ENCODE measurements at regions not wholly inside any gene's neighbourhood (a gene's known extent, or its start where the extent isn't known, plus 50 kb on each side); places are given as distances from the start of the nearest gene placed in this dataset.

DNA sequence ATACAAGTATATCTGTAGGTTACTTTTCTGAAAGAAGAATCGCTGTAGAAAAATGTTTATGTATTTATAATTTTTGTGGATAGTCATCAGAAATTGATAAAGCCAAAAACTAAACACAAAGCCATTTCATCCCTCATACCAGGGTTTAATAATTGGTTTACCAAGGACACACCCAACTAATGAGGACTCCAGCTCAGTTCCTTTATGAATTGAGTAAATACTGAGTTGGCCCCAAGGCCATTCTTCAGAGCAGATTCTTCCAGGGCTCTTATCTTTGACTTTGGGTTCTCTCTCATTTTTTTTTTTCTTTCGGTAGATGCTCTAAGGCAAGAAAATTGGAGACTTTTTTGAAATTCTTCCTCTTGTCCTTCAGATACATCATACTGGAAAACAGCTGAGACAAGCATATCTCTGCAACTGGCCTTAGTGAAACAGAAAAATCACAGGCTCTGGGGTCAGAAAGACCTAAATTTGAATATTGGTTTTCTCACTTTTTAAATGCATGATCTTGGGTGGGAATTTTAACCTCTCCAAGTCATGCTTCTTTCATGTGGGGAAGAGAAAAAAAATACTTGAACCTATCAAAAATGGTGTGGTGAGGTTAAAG is 401.8 kb downstream of the ARHGEF28 start:
- DNase-seq, result no peak

DNA sequence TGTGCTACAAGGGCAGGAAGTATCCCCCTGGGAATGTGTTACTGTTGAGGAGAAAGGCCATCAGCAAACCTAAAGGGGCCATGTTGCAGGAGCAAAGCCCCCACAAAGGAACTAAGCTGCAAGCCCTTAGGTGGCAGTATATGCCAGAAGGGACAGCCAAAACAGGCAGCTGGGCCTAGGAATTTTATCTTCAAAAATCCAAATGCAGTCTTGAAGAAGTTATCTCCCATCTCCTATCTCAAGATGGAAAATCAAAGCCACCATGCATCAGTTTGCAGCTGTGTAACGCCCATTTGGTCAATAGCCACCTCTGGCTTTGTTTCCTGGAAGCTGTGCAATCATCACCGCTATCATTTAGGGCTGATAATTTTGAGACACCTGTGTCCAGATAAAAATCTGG is 400.3 kb downstream of the ARHGEF28 start:
- DNase-seq, result no peak

DNA sequence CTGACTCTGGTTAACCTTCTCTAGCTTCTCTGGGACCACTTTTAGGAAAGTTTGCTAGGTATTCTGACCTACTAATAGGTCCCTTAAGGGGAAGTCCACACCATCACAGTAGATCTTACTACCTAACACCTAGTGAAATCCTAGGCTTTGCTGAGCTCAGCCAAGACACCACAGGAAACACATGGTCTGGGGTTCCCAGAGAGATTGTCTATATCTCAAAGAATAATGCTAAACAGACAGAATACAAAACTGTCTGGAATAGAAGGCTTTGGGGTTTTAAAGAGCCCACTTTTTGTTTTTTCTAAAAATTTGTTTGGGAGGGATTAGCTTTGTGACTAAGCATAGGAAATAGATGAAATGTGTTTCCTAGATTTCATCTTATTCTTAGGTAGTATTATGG is 395.1 kb downstream of the ARHGEF28 start:
- no peak for DNase-seq

DNA sequence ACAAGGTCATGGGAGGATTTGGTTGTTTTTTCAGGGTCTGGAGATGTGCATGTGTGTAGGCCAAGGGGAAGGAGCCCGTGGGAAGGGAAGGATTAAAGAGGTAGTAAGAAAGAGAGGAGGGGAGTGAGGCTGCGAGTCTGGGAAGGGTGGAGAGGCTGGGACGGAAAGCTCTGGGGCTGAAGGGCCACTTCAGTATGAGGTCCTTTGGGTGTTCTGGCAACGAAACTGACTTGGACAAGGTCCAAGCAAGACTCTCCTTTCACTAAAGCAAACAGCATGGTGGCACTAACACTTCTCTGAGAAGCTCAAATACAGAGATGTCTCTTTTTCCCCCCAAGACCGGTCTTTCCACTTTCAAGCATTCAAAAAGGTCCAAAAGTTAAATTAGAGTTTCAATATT is 394.5 kb downstream of the ARHGEF28 start:
- DNase-seq, result no peak

DNA sequence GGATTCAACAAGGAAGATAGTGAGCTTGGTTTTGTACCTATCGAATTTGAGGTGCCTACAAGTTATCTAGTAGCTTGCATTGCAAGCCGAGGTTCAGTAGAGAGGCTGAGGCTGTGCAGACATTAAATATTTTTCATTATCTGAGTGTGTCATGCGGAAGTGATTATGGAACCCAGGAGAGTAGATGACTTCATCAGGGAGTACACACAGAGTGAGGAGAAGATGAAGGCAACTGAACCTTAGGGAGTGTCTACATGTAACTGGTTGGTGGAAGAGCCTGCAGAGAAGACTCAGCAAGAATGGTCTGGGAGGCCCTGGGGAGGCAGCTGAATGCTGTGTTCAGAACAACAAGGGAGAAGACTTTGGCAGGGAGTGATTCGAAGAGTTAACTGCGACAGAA is 393.9 kb downstream of the ARHGEF28 start:
- no peak for DNase-seq

DNA sequence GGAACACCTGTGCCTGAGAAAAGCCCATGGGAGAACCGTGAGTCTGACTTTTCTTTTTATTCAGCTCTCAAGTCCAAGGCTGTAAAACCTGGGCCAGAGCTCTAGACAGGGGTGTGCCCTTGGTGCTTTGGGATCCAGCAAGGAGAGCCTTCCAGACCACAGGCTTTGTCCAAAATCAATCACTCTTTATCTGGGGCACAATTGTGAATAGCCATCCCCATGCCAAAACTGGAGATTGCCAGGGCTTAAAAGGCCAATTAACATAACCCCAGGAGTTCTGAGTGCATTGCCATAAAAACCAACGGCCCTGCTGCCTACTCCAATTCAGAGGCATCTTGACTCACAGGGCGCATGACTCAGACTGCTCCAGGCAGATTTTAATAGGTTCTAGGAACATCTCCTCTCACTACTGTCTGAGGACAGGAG is 391.8 kb downstream of the ARHGEF28 start:
- no peak for DNase-seq

DNA sequence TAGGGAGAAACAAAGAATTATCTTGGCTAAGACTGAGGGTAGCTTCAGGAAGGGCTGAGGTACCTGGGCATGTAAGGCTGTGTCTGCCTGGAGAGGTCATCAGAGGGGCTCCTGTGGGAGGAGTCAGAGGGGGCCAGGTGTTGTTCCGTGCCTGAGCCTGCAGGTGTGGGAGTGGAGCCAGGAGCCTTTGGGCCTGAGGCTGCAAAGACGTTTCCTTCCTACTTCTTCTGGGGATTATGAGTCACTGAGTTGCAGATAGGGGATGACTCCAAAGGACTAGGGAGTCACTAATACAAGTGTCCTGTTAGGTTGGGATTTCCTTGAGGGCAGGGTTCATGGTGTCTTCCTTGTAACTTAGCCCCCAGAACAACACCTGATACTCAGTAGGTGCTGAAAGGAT is 391.1 kb downstream of the ARHGEF28 start:
- DNase-seq, result no peak

DNA sequence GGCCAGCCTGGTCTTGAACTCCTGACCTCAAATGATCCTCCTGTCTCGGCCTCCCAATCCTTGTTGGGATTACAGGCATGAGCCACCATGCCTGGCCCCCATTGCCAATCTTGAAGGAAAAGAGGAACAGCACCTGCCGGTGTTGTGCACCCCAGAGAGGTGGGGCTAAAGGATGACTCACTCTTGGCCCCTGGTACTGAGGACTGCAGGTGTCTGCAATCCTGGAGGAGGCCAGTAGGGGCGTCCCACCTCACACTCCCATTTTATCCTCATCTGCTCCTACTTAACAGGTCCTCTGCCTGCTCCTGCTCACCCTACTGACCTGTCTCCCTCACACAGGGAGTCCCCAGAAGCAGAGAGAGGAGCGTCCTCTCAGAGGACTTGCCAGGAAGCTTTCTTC is 390.4 kb downstream of the ARHGEF28 start:
- DNase-seq, result no peak

DNA sequence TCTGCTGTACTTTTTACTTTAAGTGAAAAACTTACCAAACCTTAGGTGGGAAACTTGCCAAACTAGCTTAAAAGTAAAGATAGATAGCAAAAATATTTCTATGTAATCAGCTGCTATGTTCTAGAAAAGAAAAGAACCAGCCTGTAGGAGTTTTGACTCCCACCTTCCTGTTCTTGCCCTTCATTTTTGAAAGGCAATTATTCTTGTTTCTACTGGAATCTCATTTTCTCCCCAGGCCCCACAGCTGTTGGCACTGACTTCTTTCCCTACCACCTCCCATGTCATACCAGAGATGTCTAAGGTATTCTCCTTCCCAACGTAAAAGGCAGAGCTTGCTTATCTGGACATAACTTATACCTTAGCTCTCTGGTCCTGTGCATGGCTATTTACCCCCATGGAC is 389.7 kb downstream of the ARHGEF28 start:
- DNase-seq, result no peak

DNA sequence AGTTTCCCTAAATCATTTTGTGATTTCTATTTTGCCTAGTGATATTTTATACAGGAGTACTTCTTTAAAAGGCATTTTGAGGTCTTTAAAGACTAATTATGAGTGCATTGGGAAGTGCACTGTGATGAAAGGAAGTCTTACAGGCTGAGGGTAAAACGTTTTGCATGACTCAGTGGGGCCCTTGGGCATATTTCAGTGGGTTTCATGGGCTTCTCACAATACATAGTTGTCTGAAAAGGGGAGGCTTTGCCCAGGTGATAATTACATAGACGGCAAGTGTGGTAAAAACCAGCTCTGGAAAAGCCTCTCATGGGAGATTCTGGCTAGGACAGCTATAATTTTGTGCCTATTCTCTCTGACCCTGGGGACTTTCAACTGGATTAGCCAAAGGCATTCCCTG is 387.2 kb downstream of the ARHGEF28 start:
- DNase-seq, result no peak

DNA sequence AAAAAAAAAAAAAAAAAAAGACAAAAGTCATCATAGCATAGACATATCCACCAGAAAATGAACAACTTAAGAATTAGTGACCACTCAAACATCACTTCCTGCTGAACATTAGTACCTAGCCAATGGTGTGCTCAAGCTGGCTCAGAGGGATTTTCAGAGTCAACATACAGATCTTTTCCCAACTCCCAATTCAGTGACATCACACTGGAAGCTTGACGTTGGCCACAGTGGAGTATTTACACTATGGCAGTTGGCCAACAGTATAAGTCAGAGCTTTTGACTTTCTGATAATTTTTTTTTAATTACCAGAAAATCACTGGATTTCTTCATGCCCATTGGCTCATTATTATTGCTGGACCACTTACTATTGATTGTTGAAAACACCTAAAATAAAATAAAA is 383.5 kb downstream of the ARHGEF28 start:
- no peak for DNase-seq

DNA sequence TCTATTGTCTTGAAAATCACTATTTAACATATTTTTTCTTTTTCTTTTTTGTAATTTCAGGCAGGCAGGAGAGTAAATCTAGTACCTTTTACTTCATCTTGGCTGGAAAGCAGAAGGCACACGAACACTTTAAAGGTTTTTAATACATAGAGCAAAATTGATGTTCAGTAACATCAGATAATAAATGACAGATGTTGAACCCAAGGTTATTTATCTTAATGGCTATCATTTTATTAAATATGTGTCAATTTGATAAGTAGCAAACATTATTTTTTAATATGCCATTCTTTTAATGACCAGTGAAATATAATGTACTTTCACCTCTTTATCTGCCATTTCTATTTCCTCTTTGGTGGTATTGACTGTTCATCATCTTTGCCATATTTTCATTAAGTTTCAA is 381.2 kb downstream of the ARHGEF28 start:
- DNase-seq, result no peak

DNA sequence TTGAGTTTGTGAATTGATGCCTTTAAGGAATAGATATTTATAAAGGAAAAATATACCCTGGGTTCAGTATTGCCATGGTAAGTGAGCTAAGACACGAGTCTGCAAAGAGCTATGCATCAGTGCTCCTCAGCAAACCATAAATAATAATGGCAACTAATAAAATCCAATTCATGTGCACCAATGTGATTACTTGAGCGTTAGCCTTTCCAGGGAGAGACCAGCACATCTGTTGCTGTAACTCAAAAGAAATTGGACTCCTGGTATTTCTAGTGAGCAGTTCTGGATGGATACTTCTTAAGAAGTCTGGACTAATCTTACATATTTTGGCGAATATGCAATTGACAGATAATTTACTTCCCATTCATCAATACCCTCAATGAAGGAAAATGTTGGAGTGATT is 373.3 kb downstream of the ARHGEF28 start:
- DNase-seq, result no peak

DNA sequence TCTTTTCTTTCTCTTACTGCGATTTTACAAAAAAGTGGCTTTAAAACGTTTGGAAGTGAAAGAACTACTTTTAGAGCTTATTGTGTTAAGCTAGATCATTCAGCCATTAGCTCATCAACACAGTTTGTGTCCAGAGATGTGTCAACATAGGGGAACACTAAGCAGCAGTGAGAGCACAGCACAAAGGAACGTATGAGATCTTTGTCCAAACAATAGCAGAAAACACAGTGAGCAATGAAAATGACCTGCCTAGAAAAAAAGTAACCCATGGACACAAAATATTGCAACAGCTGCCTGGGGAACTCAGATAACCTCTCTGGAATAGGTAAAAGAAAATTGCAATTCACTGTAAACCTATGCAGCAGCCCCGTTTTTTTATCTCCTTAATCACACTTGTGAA is 372.5 kb downstream of the ARHGEF28 start:
- no peak for DNase-seq

DNA sequence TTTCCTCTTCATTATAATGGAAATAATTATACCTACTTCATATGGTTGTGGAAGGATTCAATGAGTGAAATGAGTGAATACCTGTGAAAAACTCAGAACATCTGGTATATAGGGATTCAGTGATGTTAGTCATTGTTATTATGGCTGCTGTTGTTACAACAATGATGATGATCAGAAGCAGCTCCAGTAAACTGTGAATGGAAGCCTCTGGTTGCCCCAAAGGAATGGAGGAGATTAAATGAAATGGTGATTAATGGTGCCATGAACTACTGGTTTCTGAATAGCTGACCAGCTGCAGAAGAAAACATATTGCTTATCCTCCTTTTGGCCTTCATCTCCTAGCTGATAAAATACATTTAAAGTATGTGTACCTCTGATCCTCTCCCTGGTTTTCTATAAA is 372.0 kb downstream of the ARHGEF28 start:
- DNase-seq, result no peak

DNA sequence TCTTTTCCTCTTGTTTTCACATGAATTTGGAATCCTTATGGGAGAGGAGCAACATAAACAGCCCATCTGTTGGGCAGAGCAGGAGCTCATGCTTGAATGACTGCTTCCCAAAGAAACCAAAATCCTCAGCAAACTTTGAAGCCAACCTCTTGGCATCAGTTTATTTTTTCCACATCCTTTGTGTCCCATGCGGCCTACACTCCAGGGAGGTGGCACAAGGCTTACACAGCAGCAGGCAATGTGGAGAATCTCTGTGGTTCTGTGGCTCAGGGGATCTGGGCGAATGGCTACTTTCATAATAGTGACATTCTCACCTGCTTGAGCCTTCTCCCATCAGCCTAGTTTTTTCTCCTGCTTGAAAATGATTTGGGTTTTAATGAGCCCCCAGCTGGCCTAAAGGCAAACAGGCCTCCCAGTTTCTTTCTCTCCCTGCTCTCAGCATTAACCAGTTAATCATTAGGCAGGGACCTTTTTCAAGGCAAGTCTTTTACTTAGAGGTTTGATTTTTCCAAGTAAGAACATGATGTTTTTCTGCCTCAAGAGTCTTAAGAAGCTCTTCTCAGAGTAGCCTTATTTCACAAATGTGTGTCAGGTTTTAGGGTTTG is 370.3 kb downstream of the ARHGEF28 start:
- no peak for DNase-seq

DNA sequence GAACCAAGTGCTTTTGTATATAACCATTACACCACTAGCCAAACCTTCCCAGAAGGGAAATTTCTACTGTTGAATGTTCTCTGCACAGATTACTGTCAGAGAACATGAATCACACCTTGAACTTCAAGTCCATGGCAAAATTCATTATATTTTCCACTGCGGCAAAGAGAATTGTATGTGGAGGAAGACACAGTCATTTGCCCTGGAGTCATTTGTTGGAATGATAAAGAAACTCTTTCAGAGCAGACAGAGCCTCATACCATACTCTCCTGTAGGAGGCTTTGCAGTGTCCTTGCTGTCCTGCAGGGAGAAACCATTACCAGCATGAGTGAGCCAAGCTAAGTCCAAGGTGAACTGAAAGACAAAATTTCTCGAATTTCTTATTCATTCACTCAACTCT is 369.0 kb downstream of the ARHGEF28 start:
- no peak for DNase-seq

Measured in left kidney (tissue), 1 donor.